Upper lobe of right lung (tissue), 1 donor: ENCODE measurements at regions not wholly inside any gene's neighbourhood (a gene's known extent, or its start where the extent isn't known, plus 50 kb on each side); places are given as distances from the start of the nearest gene placed in this dataset.
A peak's percentile ranks its signal among the peaks of the same experiment; 100 is the strongest.

ENCODE experiments used
- ATAC-seq: fragments of 200-7000 bp; cut with Tn5 transposase; one replicate; pipeline ENCODE4 v1.9.1; 2020; ENCODE audit warnings: mild to moderate bottlenecking, moderate library complexity
- DNase-seq: peaks from one replicate; pipeline ENCODE4 v3.0.0-alpha.2; 2020
- H3K27ac ChIP-seq: fragments of 200-600 bp; one replicate; pipeline ENCODE4 v1.8.0; 2022
- H3K27me3 ChIP-seq: fragments of 200-600 bp; one replicate; pipeline ENCODE4 v1.8.0; 2022; ENCODE audit warnings: mild to moderate bottlenecking
- H3K36me3 ChIP-seq: fragments of 200-600 bp; one replicate; pipeline ENCODE4 v1.8.0; 2022
- H3K4me1 ChIP-seq: fragments of 200-600 bp; one replicate; pipeline ENCODE4 v1.8.0; 2022
- H3K4me3 ChIP-seq: fragments of 200-600 bp; one replicate; pipeline ENCODE4 v1.8.0; 2022; ENCODE audit warnings: mild to moderate bottlenecking
- H3K9me3 ChIP-seq: fragments of 200-600 bp; one replicate; pipeline ENCODE4 v1.8.0; 2022
- CTCF ChIP-seq: fragments of 200-600 bp; IDR thresholded peaks from one replicate; pipeline ENCODE4 v1.8.0; 2022; ENCODE audit warnings: antibody characterized with exemption
- intact Hi-C: fragments of 100-400 bp; cut with DNase I; formaldehyde crosslinking; loops from one replicate; pipeline ENCODE4 v1.11.0; 2022
- donor health status: DM: no; HTN: yes; CAD: no; lungs with severe emphysema.

- H3K9me3 ChIP-seq: no peaks in the 10 kb centered on the region
- no peaks in the 10 kb centered on the region for H3K27me3 ChIP-seq
- H3K27ac ChIP-seq: no peak overlapping the region
- H3K4me1 ChIP-seq: no peaks in the 10 kb centered on the region
- TF ChIP-seq CTCF: no peak
- intact Hi-C loops: no loop called here
- no peak for DNase-seq
- ATAC-seq: no peak
- H3K4me3 ChIP-seq: no peak overlapping the region
- H3K36me3 ChIP-seq: no peaks in the 10 kb centered on the region
Observed at GRCh38 chr17:12410717-12411116, 255.0 kb upstream of the MYOCD start.

- H3K27me3 ChIP-seq: no peaks in the 10 kb centered on the region
- intact Hi-C loops: no loop called here
- no peak overlapping the region for H3K27ac ChIP-seq
- H3K4me3 ChIP-seq: no peak overlapping the region
- ATAC-seq (no peak), DNase-seq (no peak)
- no peak for TF ChIP-seq CTCF
- no peaks in the 10 kb centered on the region for H3K4me1 ChIP-seq
- no peaks in the 10 kb centered on the region for H3K36me3 ChIP-seq
- H3K9me3 ChIP-seq: no peaks in the 10 kb centered on the region
Observed at GRCh38 chr17:12415031-12415430, 250.7 kb upstream of the MYOCD start.

GRCh38 chr17:12421077-12421476, 244.6 kb upstream of the MYOCD start:
- TF ChIP-seq CTCF: no peak
- Histone ChIP-seq H3K36me3 (no peaks in the 10 kb centered on the region), H3K4me1 (no peaks in the 10 kb centered on the region), H3K9me3 (no peaks in the 10 kb centered on the region), H3K27me3 (no peaks in the 10 kb centered on the region), H3K4me3 (no peak overlapping the region), H3K27ac (no peak overlapping the region)
- intact Hi-C loops: no loop called here
- DNase-seq (no peak), ATAC-seq (no peak)

- no peak for TF ChIP-seq CTCF
- no peak for DNase-seq
Observed at GRCh38 chr17:12421646-12422306, 243.9 kb upstream of the MYOCD start.

GRCh38 chr17:12422651-12423050, 243.0 kb upstream of the MYOCD start:
- DNase-seq (no peak), ATAC-seq (peak; percentile 21)
- H3K27ac ChIP-seq: no peak overlapping the region
- no peak for TF ChIP-seq CTCF
- intact Hi-C loops: no loop called here
- H3K27me3 ChIP-seq: no peaks in the 10 kb centered on the region
- no peaks in the 10 kb centered on the region for H3K4me1 ChIP-seq
- H3K4me3 ChIP-seq: no peak overlapping the region
- no peaks in the 10 kb centered on the region for H3K36me3 ChIP-seq
- no peaks in the 10 kb centered on the region for H3K9me3 ChIP-seq

More at GRCh38 chr17:12421646-12422306, 243.9 kb upstream of the MYOCD start:
- Histone ChIP-seq H3K4me1 (no peaks in the 10 kb centered on the region), H3K9me3 (no peaks in the 10 kb centered on the region), H3K36me3 (no peaks in the 10 kb centered on the region), H3K4me3 (no peak overlapping the region), H3K27ac (no peak overlapping the region), H3K27me3 (no peaks in the 10 kb centered on the region)
- intact Hi-C loops: no loop called here
- no peak for ATAC-seq

- intact Hi-C loops: no loop called here
- Histone ChIP-seq H3K27ac (no peak overlapping the region), H3K4me1 (no peaks in the 10 kb centered on the region), H3K9me3 (no peaks in the 10 kb centered on the region), H3K36me3 (no peaks in the 10 kb centered on the region), H3K4me3 (no peak overlapping the region), H3K27me3 (no peaks in the 10 kb centered on the region)
- no peak for TF ChIP-seq CTCF
- DNase-seq: no peak
- no peak for ATAC-seq
Observed at GRCh38 chr17:12423337-12423736, 242.4 kb upstream of the MYOCD start.
